SK-N-SH (cell line): ENCODE measurements at regions not wholly inside any gene's neighbourhood (a gene's known extent, or its start where the extent isn't known, plus 50 kb on each side); places are given as distances from the start of the nearest gene placed in this dataset.

Source experiments
- CTCF ChIA-PET: fragments of 300-600, 350-600 bp; formaldehyde crosslinking; extraction: SDS; loops from one replicate; lab custom pipeline; 2021; lab: Yijun Ruan, JAX
- POLR2A ChIA-PET: fragments of 350-600 bp; sonication (Branson Sonifier 250); formaldehyde crosslinking; extraction: SDS; loops from one replicate; lab custom pipeline; 2020; ENCODE audit warnings: antibody characterized with exemption, inconsistent platforms; lab: Yijun Ruan, JAX
- DNase-seq: peaks from one replicate; pipeline ENCODE4 v3.0.0; 2012
- H2AFZ ChIP-seq: fragments of 200-600 bp; sonication (generic); 2 replicates; pipeline ENCODE4 v1.8.1; 2016; ENCODE audit warnings: antibody characterized with exemption, mild to moderate bottlenecking, low read depth
- H3F3A ChIP-seq: fragments of 200-600 bp; sonication (generic); replicated peaks from 2 replicates; pipeline ENCODE3; 2016; ENCODE audit warnings: antibody characterized with exemption, mild to moderate bottlenecking; ENCODE audit not compliant: insufficient read depth
- H3K27ac ChIP-seq, 2 experiments: fragments of 200-500 bp in 1 of 2; fragments of 200-600 bp in 1 of 2; sonication (Bioruptor generic) in 1 of 2; sonication (generic), shearing (Covaris generic) in 1 of 2; 2 replicates each; pipeline versions ENCODE4 v1.5.1 to v1.6.1; 2014 to 2016; ENCODE audit warnings: low read depth in 2 of 2, inconsistent platforms in 1 of 2, low read length in 1 of 2, mild to moderate bottlenecking in 1 of 2, mixed read lengths in 1 of 2
- H3K27me3 ChIP-seq: fragments of 200-600 bp; sonication (generic), shearing (Covaris generic); 2 replicates; pipeline ENCODE4 v1.6.1; 2016; ENCODE audit warnings: mixed run types; ENCODE audit not compliant: insufficient read depth
- H3K36me3 ChIP-seq, 2 experiments: fragments of 200-500 bp in 1 of 2; fragments of 200-600 bp in 1 of 2; sonication (Bioruptor generic) in 1 of 2; sonication (generic) in 1 of 2; replicated peaks in 1 of 2; 2 replicates each; pipeline versions ENCODE3 to v1.5.1; 2014 to 2016; ENCODE audit warnings: low read length in 1 of 2, mild to moderate bottlenecking in 1 of 2; ENCODE audit not compliant: insufficient read depth in 2 of 2, control insufficient read depth in 1 of 2
- H3K4me1 ChIP-seq, 2 experiments: fragments of 200-500 bp in 1 of 2; fragments of 200-600 bp in 1 of 2; sonication (Bioruptor generic) in 1 of 2; sonication (generic), shearing (Covaris generic) in 1 of 2; 2 replicates each; pipeline versions ENCODE4 v1.5.1 to v1.6.1; 2014 to 2016; ENCODE audit warnings: low read depth in 1 of 2, low read length in 1 of 2, mixed run types in 1 of 2; ENCODE audit not compliant: insufficient read depth in 2 of 2, control insufficient read depth in 1 of 2
- H3K4me2 ChIP-seq: fragments of 200-600 bp; sonication (generic), shearing (Covaris generic); 2 replicates; pipeline ENCODE4 v1.6.1; 2017; ENCODE audit warnings: mixed run types
- H3K4me3 ChIP-seq, 2 experiments: fragments of 200-500 bp in 1 of 2; fragments of 200-600 bp in 1 of 2; sonication (Bioruptor generic) in 1 of 2; sonication (generic), shearing (Covaris generic) in 1 of 2; 2 replicates each; pipeline versions ENCODE4 v1.5.1 to v1.8.1; 2014 to 2016; ENCODE audit warnings: low read depth in 2 of 2, inconsistent platforms in 1 of 2, low read length in 1 of 2, mild to moderate bottlenecking in 1 of 2, mixed read lengths in 1 of 2, moderate library complexity in 1 of 2
- H3K79me2 ChIP-seq: fragments of 200-600 bp; sonication (generic); 2 replicates; pipeline ENCODE4 v1.8.1; 2017; ENCODE audit warnings: mild to moderate bottlenecking; ENCODE audit not compliant: insufficient read depth
- H3K9ac ChIP-seq: fragments of 200-600 bp; sonication (generic); 2 replicates; pipeline ENCODE4 v1.6.1; 2017; ENCODE audit warnings: mixed run types
- H3K9me2 ChIP-seq: fragments of 200-600 bp; sonication (generic); 2 replicates; pipeline ENCODE4 v1.6.1; 2017; ENCODE audit warnings: mixed run types
- H3K9me3 ChIP-seq: fragments of 200-600 bp; sonication (generic); 2 replicates; pipeline ENCODE4 v1.6.1; 2017; ENCODE audit warnings: mixed run types, mild to moderate bottlenecking, moderate library complexity
- H4K20me1 ChIP-seq: fragments of 200-600 bp; sonication (generic); 2 replicates; pipeline ENCODE4 v1.6.1; 2017; ENCODE audit warnings: mild to moderate bottlenecking, mixed run types; ENCODE audit not compliant: insufficient read depth
- EP300 ChIP-seq, 2 experiments: IDR thresholded peaks; 2 replicates each; pipeline versions ENCODE4 v1.4.0 to v1.6.1; 2012; ENCODE audit warnings: borderline replicate concordance in 1 of 2, low read depth in 1 of 2, low read length in 1 of 2
- FOSL2 ChIP-seq: IDR thresholded peaks from 2 replicates; pipeline ENCODE4 v1.4.0; 2012; ENCODE audit warnings: low read depth, mild to moderate bottlenecking, moderate library complexity, borderline replicate concordance
- FOXJ3 ChIP-seq: sonication (generic); formaldehyde crosslinking; IDR thresholded peaks from 2 replicates; pipeline ENCODE4 v1.5.1; 2020; ENCODE audit warnings: mild to moderate bottlenecking, missing genetic modification reagents
- MXI1 ChIP-seq: IDR thresholded peaks from 2 replicates; pipeline ENCODE4 v1.6.1; 2012; ENCODE audit warnings: mild to moderate bottlenecking, low read depth, low read length, improper control_type of control experiment
- NFIC ChIP-seq: IDR thresholded peaks from 2 replicates; pipeline ENCODE4 v1.4.0; 2012; ENCODE audit warnings: borderline replicate concordance
- POLR2AphosphoS5 ChIP-seq: IDR thresholded peaks from 2 replicates; pipeline ENCODE4 v1.6.1; 2012; ENCODE audit warnings: low read depth, low read length
- RAD21 ChIP-seq: IDR thresholded peaks from 2 replicates; pipeline ENCODE4 v1.6.1; 2012; ENCODE audit warnings: mild to moderate bottlenecking, low read length
- RCOR1 ChIP-seq: fragments of 150-350 bp; IDR thresholded peaks from 2 replicates; pipeline ENCODE4 v1.6.1; 2017; ENCODE audit warnings: antibody characterized with exemption, low read length
- TAF1 ChIP-seq: IDR thresholded peaks from 2 replicates; pipeline ENCODE4 v1.6.1; 2012; ENCODE audit warnings: low read depth, mild to moderate bottlenecking, low read length, moderate library complexity, borderline replicate concordance
- TCF12 ChIP-seq: IDR thresholded peaks from 2 replicates; pipeline ENCODE4 v1.4.0; 2012
- WGBS: methylation state at CpG from one replicate; pipeline ENCODE4 v1.1.6; 2017; ENCODE audit warnings: low lambda C conversion rate; 5-methylcytosine and 5-hydroxymethylcytosine counted together
- TF ChIP-seq, protein P1 (sequence below): fragments of 200-600 bp; sonication (generic); IDR thresholded peaks from 2 replicates; pipeline ENCODE4 v1.6.1; 2017; ENCODE audit warnings: antibody characterized with exemption, mild to moderate bottlenecking, moderate library complexity
- TF ChIP-seq, protein P2 (sequence below): IDR thresholded peaks from 2 replicates; pipeline ENCODE4 v1.4.0; 2012; ENCODE audit warnings: low read depth
- TF ChIP-seq, protein P3 (sequence below): IDR thresholded peaks from 2 replicates; pipeline ENCODE4 v1.4.0; 2012; ENCODE audit warnings: low read depth, borderline replicate concordance
- TF ChIP-seq, protein P4 (sequence below): fragments of 150-350 bp; IDR thresholded peaks from 2 replicates; pipeline ENCODE4 v1.6.1; 2016; ENCODE audit warnings: mild to moderate bottlenecking, low read depth, low read length
- TF ChIP-seq, protein P5 (sequence below): IDR thresholded peaks from 2 replicates; pipeline ENCODE4; 2012
- TF ChIP-seq, protein P6 (sequence below): IDR thresholded peaks from 2 replicates; pipeline ENCODE4 v1.6.1; 2012; ENCODE audit warnings: mild to moderate bottlenecking, low read depth, low read length, moderate library complexity

DNA sequence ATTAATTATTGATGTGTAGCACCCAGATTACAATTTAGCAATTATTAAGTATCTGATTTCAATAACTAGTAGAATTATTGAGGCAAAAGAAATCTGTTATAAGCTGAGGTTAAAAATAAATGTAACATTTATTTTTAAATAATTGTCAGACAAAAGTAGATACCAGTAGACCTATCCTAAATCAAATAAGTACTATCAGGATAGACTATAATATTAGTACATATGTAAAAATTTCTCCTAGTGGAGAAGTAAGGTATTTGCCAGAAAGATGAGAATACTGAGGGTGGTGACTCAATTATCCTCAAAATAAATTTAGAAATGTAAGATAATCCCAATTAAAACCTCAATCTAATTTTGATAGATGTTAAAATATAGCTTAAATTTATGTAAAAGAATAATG lies 377.8 kb upstream of the CHRM3 start:
- ChIA-PET POLR2A (no interaction called here), CTCF (interaction anchor here (1.2 kb wide), 1 partner anchor 10 kb away, joined by 3 read pairs; no protein-coding TSS in a partner anchor)
- no peak overlapping the region for H2AFZ ChIP-seq
- H3K9ac ChIP-seq: no peak overlapping the region
- no peak overlapping the region for H3K4me3 ChIP-seq
- no peak overlapping the region for H3K27ac ChIP-seq
- no peak for DNase-seq
- no peaks in the 10 kb centered on the region for H3K36me3 ChIP-seq
- H3K9me3 ChIP-seq: no peaks in the 10 kb centered on the region
- H3K27me3 ChIP-seq: no peaks in the 10 kb centered on the region
- H3K4me1 ChIP-seq: no peaks in the 10 kb centered on the region
- no peaks in the 10 kb centered on the region for H3F3A ChIP-seq
- no peaks in the 10 kb centered on the region for H4K20me1 ChIP-seq
- no peaks in the 10 kb centered on the region for H3K79me2 ChIP-seq
- TF ChIP-seq, protein P1, sequence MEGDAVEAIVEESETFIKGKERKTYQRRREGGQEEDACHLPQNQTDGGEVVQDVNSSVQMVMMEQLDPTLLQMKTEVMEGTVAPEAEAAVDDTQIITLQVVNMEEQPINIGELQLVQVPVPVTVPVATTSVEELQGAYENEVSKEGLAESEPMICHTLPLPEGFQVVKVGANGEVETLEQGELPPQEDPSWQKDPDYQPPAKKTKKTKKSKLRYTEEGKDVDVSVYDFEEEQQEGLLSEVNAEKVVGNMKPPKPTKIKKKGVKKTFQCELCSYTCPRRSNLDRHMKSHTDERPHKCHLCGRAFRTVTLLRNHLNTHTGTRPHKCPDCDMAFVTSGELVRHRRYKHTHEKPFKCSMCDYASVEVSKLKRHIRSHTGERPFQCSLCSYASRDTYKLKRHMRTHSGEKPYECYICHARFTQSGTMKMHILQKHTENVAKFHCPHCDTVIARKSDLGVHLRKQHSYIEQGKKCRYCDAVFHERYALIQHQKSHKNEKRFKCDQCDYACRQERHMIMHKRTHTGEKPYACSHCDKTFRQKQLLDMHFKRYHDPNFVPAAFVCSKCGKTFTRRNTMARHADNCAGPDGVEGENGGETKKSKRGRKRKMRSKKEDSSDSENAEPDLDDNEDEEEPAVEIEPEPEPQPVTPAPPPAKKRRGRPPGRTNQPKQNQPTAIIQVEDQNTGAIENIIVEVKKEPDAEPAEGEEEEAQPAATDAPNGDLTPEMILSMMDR: peak; percentile 29; the same call in 1 of the 2 replicates
- TF ChIP-seq, protein P2, sequence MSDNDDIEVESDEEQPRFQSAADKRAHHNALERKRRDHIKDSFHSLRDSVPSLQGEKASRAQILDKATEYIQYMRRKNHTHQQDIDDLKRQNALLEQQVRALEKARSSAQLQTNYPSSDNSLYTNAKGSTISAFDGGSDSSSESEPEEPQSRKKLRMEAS: no peak
- H3K9me2 ChIP-seq: 0 out of 2 replicates have a peak, but pooled peaks cover 2% of the 10 kb centered on the region
- H3K4me2 ChIP-seq: no peak overlapping the region

DNA sequence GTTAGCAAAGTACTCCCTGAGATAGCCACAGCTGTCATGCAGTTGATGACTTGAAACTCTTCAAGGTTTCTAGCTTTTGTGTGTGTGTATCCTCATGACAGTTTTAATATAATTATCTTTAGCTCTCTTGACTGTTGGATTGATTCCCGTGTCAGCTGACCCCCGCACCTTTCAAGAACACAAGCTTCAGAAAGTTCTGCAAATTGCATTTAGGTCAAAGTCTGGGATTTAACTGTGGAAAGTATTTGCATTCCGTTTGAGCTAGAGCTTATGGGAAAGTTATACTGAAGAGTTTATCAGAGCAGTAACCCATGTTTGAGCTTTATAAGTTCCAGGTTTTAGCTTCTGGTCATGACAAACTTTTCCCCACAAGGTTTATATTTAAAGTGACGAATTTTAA lies 380.1 kb upstream of the CHRM3 start:
- POLR2A ChIA-PET: no interaction called here
- DNase-seq: no peak

More for the DNA sequence above, 380.1 kb upstream of the CHRM3 start:
- Histone ChIP-seq H4K20me1 (no peaks in the 10 kb centered on the region), H3K9me2 (0 out of 2 replicates have a peak, but pooled peaks cover 2% of the 10 kb centered on the region), H3K4me2 (no peak overlapping the region), H3K27me3 (no peaks in the 10 kb centered on the region), H3K27ac (no peak overlapping the region), H3K4me3 (no peak overlapping the region), H3K4me1 (no peaks in the 10 kb centered on the region), H3K79me2 (no peaks in the 10 kb centered on the region), H3K9me3 (no peaks in the 10 kb centered on the region), H3K36me3 (no peaks in the 10 kb centered on the region), H2AFZ (no peak overlapping the region), H3F3A (no peaks in the 10 kb centered on the region), H3K9ac (no peak overlapping the region)
- 26% methylated on average over 4 of the region's 4 CpGs for WGBS
- CTCF ChIA-PET: no interaction called here
- no peak for TF ChIP-seq EP300 (IDR thresholded peaks at IDR 0.05; ENCODE audit: borderline replicate concordance in 1 of 2, low read depth in 1 of 2, low read length in 1 of 2)
- no peak for TF ChIP-seq POLR2AphosphoS5
- TF ChIP-seq, protein P3, sequence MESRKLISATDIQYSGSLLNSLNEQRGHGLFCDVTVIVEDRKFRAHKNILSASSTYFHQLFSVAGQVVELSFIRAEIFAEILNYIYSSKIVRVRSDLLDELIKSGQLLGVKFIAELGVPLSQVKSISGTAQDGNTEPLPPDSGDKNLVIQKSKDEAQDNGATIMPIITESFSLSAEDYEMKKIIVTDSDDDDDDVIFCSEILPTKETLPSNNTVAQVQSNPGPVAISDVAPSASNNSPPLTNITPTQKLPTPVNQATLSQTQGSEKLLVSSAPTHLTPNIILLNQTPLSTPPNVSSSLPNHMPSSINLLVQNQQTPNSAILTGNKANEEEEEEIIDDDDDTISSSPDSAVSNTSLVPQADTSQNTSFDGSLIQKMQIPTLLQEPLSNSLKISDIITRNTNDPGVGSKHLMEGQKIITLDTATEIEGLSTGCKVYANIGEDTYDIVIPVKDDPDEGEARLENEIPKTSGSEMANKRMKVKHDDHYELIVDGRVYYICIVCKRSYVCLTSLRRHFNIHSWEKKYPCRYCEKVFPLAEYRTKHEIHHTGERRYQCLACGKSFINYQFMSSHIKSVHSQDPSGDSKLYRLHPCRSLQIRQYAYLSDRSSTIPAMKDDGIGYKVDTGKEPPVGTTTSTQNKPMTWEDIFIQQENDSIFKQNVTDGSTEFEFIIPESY: no peak
- TF ChIP-seq, protein P4, sequence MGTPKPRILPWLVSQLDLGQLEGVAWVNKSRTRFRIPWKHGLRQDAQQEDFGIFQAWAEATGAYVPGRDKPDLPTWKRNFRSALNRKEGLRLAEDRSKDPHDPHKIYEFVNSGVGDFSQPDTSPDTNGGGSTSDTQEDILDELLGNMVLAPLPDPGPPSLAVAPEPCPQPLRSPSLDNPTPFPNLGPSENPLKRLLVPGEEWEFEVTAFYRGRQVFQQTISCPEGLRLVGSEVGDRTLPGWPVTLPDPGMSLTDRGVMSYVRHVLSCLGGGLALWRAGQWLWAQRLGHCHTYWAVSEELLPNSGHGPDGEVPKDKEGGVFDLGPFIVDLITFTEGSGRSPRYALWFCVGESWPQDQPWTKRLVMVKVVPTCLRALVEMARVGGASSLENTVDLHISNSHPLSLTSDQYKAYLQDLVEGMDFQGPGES: no peak
- TF ChIP-seq FOXJ3: no peak
- TF ChIP-seq TAF1: no peak
- no peak for TF ChIP-seq TCF12
- TF ChIP-seq FOSL2: no peak
- TF ChIP-seq, protein P2: no peak
- TF ChIP-seq MXI1: no peak
- no peak for TF ChIP-seq RAD21
- TF ChIP-seq RCOR1: no peak
- TF ChIP-seq, protein P5, sequence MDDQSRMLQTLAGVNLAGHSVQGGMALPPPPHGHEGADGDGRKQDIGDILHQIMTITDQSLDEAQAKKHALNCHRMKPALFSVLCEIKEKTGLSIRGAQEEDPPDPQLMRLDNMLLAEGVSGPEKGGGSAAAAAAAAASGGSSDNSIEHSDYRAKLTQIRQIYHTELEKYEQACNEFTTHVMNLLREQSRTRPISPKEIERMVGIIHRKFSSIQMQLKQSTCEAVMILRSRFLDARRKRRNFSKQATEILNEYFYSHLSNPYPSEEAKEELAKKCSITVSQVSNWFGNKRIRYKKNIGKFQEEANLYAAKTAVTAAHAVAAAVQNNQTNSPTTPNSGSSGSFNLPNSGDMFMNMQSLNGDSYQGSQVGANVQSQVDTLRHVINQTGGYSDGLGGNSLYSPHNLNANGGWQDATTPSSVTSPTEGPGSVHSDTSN: no peak
- TF ChIP-seq, protein P6, sequence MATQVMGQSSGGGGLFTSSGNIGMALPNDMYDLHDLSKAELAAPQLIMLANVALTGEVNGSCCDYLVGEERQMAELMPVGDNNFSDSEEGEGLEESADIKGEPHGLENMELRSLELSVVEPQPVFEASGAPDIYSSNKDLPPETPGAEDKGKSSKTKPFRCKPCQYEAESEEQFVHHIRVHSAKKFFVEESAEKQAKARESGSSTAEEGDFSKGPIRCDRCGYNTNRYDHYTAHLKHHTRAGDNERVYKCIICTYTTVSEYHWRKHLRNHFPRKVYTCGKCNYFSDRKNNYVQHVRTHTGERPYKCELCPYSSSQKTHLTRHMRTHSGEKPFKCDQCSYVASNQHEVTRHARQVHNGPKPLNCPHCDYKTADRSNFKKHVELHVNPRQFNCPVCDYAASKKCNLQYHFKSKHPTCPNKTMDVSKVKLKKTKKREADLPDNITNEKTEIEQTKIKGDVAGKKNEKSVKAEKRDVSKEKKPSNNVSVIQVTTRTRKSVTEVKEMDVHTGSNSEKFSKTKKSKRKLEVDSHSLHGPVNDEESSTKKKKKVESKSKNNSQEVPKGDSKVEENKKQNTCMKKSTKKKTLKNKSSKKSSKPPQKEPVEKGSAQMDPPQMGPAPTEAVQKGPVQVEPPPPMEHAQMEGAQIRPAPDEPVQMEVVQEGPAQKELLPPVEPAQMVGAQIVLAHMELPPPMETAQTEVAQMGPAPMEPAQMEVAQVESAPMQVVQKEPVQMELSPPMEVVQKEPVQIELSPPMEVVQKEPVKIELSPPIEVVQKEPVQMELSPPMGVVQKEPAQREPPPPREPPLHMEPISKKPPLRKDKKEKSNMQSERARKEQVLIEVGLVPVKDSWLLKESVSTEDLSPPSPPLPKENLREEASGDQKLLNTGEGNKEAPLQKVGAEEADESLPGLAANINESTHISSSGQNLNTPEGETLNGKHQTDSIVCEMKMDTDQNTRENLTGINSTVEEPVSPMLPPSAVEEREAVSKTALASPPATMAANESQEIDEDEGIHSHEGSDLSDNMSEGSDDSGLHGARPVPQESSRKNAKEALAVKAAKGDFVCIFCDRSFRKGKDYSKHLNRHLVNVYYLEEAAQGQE: no peak
- TF ChIP-seq NFIC: no peak
- TF ChIP-seq, all 33 proteins: peak for 0
